Mucosa of stomach (tissue), 1 donor: ENCODE measurements at regions not wholly inside any gene's neighbourhood (a gene's known extent, or its start where the extent isn't known, plus 50 kb on each side); places are given as distances from the start of the nearest gene placed in this dataset.

Source experiments
- H3K27me3 ChIP-seq: one replicate; pipeline ENCODE4 v1.7.0; 2013; ENCODE audit warnings: mild to moderate bottlenecking, low read length; ENCODE audit not compliant: control insufficient read depth, insufficient read depth
- H3K36me3 ChIP-seq: one replicate; pipeline ENCODE4 v1.7.0; 2013; ENCODE audit warnings: low read length; ENCODE audit not compliant: control insufficient read depth, insufficient read depth
- H3K4me1 ChIP-seq: one replicate; pipeline ENCODE4 v1.7.0; 2013; ENCODE audit warnings: mild to moderate bottlenecking, low read length; ENCODE audit not compliant: control insufficient read depth, insufficient read depth
- H3K4me3 ChIP-seq: one replicate; pipeline ENCODE4 v1.7.0; 2013; ENCODE audit warnings: low read length
- H3K9ac ChIP-seq: one replicate; pipeline ENCODE4 v1.7.0; 2013; ENCODE audit warnings: mild to moderate bottlenecking, low read length, moderate library complexity
- H3K9me3 ChIP-seq: one replicate; pipeline ENCODE4 v1.7.0; 2013; ENCODE audit warnings: mild to moderate bottlenecking, low read length, moderate library complexity; ENCODE audit not compliant: control insufficient read depth
- donor health status: Pancreatic carcinoma.

GRCh38 chr18:78586586-78586985 lies 393.0 kb upstream of the SALL3 start:
- Histone ChIP-seq H3K4me1 (no peaks in the 10 kb centered on the region), H3K9me3 (no peaks in the 10 kb centered on the region), H3K9ac (no peak overlapping the region), H3K27me3 (no peaks in the 10 kb centered on the region), H3K36me3 (no peaks in the 10 kb centered on the region), H3K4me3 (no peak overlapping the region)

DNA sequence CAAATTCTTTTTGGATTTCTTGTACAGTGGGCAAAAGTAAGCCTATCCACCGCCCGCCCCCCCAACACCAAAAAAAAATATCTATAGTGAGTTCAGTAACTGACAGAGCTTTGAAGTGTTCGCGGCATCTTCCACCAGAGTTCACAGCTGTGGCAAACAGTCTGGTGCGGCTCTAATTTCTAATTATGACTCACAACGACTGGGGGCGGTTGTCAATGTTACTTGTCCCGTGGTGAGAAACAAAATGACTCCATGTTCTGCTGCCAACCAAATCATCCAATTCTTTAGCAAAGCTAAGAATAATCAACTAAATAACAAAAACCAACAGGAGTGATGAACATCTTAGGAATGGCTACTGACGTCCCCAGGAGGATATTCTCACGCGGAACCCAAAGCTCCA lies 392.5 kb upstream of the SALL3 start:
- Histone ChIP-seq H3K4me3 (no peak overlapping the region), H3K4me1 (no peaks in the 10 kb centered on the region), H3K9me3 (no peaks in the 10 kb centered on the region), H3K36me3 (no peaks in the 10 kb centered on the region), H3K27me3 (no peaks in the 10 kb centered on the region), H3K9ac (no peak overlapping the region)

DNA sequence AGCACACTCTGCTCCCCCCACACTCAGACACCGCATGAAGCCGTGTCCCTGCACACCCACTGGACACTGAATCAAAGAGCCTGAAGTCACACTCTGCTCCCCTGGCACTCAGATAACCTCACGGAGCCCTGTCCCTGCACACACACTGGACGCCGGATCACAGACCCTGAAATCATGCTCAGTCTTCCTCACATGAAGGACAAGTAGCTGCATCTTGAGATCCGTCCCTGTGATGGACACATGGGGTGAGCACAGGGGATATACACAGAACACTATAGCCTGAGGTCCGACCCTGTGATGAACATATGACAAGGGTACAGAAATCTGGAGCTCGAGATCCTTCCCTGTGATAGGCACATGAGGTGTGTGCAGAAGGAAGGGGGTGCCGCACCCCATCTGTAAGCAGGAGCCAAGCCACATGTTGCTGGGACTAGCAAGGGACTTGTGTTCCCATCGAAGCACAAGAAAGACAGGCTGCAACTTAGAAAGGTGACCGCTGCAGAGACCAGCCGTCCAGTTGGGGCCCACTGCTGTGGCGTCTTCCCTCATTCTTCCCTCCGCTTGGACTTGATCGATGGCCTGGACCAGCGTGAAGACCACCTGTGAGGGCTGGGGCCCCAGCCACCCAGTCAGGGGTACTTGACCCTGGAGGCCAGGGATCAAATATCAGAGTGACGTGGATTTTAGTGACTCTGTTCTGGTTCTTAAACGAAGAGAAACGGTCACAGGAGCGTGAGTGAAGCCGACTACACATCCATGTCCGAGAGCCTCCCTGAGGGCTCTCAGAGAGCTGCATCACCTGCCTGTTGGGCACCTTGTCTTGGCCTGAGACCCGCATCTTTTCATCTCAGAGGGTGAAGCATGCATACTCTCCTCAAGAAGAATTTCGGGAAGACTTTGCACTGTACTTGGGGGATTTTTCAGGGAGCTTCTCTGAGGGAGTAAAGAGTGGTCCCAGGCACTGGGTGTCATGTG lies 391.7 kb upstream of the SALL3 start:
- H3K4me1 ChIP-seq = no peaks in the 10 kb centered on the region
- H3K9ac ChIP-seq = no peak overlapping the region
- H3K4me3 ChIP-seq = no peak overlapping the region
- H3K36me3 ChIP-seq = no peaks in the 10 kb centered on the region
- no peaks in the 10 kb centered on the region for H3K27me3 ChIP-seq
- no peaks in the 10 kb centered on the region for H3K9me3 ChIP-seq

- H3K27me3 ChIP-seq = no peaks in the 10 kb centered on the region
- H3K9ac ChIP-seq = no peak overlapping the region
- no peaks in the 10 kb centered on the region for H3K36me3 ChIP-seq
- H3K9me3 ChIP-seq = no peaks in the 10 kb centered on the region
- no peak overlapping the region for H3K4me3 ChIP-seq
- H3K4me1 ChIP-seq = no peaks in the 10 kb centered on the region
Measured at GRCh38 chr18:78589916-78590437, 389.6 kb upstream of the SALL3 start.

- H3K9me3 ChIP-seq = no peaks in the 10 kb centered on the region
- H3K36me3 ChIP-seq = no peaks in the 10 kb centered on the region
- H3K27me3 ChIP-seq = no peaks in the 10 kb centered on the region
- no peaks in the 10 kb centered on the region for H3K4me1 ChIP-seq
- H3K4me3 ChIP-seq = no peak overlapping the region
- no peak overlapping the region for H3K9ac ChIP-seq
Measured at GRCh38 chr18:78595453-78595852, 384.2 kb upstream of the SALL3 start.

DNA sequence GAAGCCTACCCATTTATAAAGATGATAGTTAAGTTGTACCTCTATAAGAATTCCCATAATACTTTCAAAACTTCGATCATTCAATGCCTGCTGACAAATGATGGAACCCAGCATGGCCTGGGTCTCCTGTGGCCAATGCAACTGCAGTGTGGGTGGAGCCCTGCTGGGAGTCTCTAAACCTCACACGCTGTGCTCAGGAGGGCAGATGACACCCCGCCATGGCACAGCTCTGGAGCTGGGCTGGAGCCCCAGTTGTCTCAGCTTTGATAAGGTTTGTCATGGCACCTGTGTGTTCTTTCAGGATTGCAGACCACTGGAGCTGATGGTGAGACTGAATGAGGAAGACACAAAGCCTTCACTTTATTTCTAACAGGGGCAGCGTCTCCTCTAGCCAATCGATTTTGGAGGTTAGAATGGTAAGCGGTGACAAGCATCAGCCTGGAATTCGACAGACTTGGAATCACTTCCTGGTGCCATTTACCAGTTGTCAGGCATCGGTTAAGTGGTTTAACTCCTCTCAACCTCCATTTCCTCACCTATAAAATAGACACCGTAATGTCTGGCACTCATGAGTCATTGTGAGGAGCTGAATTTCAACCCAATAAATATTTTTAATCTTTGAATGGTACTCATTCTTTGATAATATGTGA lies 383.6 kb upstream of the SALL3 start:
- Histone ChIP-seq H3K4me1 (no peaks in the 10 kb centered on the region), H3K27me3 (no peaks in the 10 kb centered on the region), H3K36me3 (no peaks in the 10 kb centered on the region), H3K9me3 (no peaks in the 10 kb centered on the region), H3K9ac (no peak overlapping the region), H3K4me3 (no peak overlapping the region)

- no peaks in the 10 kb centered on the region for H3K36me3 ChIP-seq
- H3K4me1 ChIP-seq = no peaks in the 10 kb centered on the region
- no peak overlapping the region for H3K9ac ChIP-seq
- H3K9me3 ChIP-seq = no peaks in the 10 kb centered on the region
- H3K4me3 ChIP-seq = no peak overlapping the region
- H3K27me3 ChIP-seq = no peaks in the 10 kb centered on the region
Measured at GRCh38 chr18:78596794-78597345, 382.7 kb upstream of the SALL3 start.

DNA sequence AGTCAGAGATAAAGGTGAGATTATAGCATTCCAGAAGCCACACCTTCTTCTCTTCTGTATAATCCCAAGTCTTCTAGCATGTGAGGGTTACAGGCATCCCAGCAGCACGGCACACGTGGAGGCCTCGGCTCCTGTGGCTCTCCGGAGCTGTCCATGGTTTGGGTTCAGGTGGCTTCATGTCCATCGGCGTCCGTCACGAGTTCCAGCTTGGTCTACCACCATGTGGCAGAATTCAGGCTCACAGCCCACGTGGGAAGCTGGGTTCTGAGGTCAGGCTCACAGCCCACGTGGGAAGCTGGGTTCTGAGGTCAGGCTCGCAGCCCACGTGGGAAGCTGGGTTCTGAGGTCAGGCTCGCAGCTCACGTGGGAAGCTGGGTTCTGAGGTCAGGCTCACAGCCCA lies 378.3 kb upstream of the SALL3 start:
- Histone ChIP-seq H3K27me3 (no peaks in the 10 kb centered on the region), H3K9me3 (no peaks in the 10 kb centered on the region), H3K36me3 (no peaks in the 10 kb centered on the region), H3K9ac (no peak overlapping the region), H3K4me3 (no peak overlapping the region), H3K4me1 (no peaks in the 10 kb centered on the region)

- no peak overlapping the region for H3K4me3 ChIP-seq
- H3K9ac ChIP-seq = no peak overlapping the region
- H3K36me3 ChIP-seq = no peaks in the 10 kb centered on the region
- H3K27me3 ChIP-seq = no peaks in the 10 kb centered on the region
- no peaks in the 10 kb centered on the region for H3K9me3 ChIP-seq
- no peaks in the 10 kb centered on the region for H3K4me1 ChIP-seq
Measured at GRCh38 chr18:78601923-78602322, 377.7 kb upstream of the SALL3 start.

- no peaks in the 10 kb centered on the region for H3K27me3 ChIP-seq
- H3K4me3 ChIP-seq = no peak overlapping the region
- H3K4me1 ChIP-seq = no peaks in the 10 kb centered on the region
- no peaks in the 10 kb centered on the region for H3K9me3 ChIP-seq
- no peak overlapping the region for H3K9ac ChIP-seq
- H3K36me3 ChIP-seq = no peaks in the 10 kb centered on the region
Measured at GRCh38 chr18:78602430-78602829, 377.2 kb upstream of the SALL3 start.

GRCh38 chr18:78603102-78603983 lies 376.3 kb upstream of the SALL3 start:
- Histone ChIP-seq H3K27me3 (no peaks in the 10 kb centered on the region), H3K36me3 (no peaks in the 10 kb centered on the region), H3K9me3 (no peaks in the 10 kb centered on the region), H3K4me1 (no peaks in the 10 kb centered on the region), H3K9ac (no peak overlapping the region), H3K4me3 (no peak overlapping the region)
